SK-N-SH treated with all-trans-retinoic acid at 6 μM for 48 hours (cell line): ENCODE measurements at regions not wholly inside any gene's neighbourhood (a gene's known extent, or its start where the extent isn't known, plus 50 kb on each side); places are given as distances from the start of the nearest gene placed in this dataset.

Source experiments
- ATAC-seq: fragments of 200-7000 bp; cut with Tn5 transposase; 3 replicates; pipeline ENCODE4 v1.9.1; 2020; ENCODE audit warnings: mild to moderate bottlenecking, moderate library complexity
- ARNTL ChIP-seq: fragments of 450-650 bp; formaldehyde crosslinking; IDR thresholded peaks from 2 replicates; pipeline ENCODE4 v1.5.0; 2020; ENCODE audit warnings: low read depth, mild to moderate bottlenecking, moderate library complexity, borderline replicate concordance
- BACH2 ChIP-seq: fragments of 250-450 bp; sonication (Bioruptor Pico); IDR thresholded peaks from 2 replicates; pipeline ENCODE4 v1.9.0; 2021; ENCODE audit warnings: mild to moderate bottlenecking, borderline replicate concordance
- CSDC2 ChIP-seq: fragments of 250-450 bp; sonication (Bioruptor Pico); IDR thresholded peaks from 2 replicates; pipeline ENCODE4 v1.5.0; 2020; ENCODE audit warnings: mild to moderate bottlenecking, moderate library complexity
- ESRRG ChIP-seq: fragments of 250-450 bp; sonication (Bioruptor Pico); IDR thresholded peaks from 2 replicates; pipeline ENCODE4 v1.6.1; 2021; ENCODE audit warnings: mild to moderate bottlenecking
- GLIS3 ChIP-seq: fragments of 250-450 bp; sonication (Bioruptor Pico); IDR thresholded peaks from 2 replicates; pipeline ENCODE4 v1.5.0; 2020; ENCODE audit warnings: mild to moderate bottlenecking, moderate library complexity
- ISL1 ChIP-seq: fragments of 250-450 bp; sonication (Bioruptor Pico); IDR thresholded peaks from 2 replicates; pipeline ENCODE4 v2.1.2; 2022; ENCODE audit warnings: mild to moderate bottlenecking, moderate library complexity
- RARB ChIP-seq: fragments of 250-450 bp; sonication (Bioruptor Pico); IDR thresholded peaks from 2 replicates; pipeline ENCODE4 v1.8.0; 2021; ENCODE audit warnings: mild to moderate bottlenecking, moderate library complexity
- SNAI2 ChIP-seq: fragments of 250-450 bp; sonication (Bioruptor Pico); IDR thresholded peaks from 2 replicates; pipeline ENCODE4 v1.5.0; 2020; ENCODE audit warnings: mild to moderate bottlenecking, moderate library complexity
- TCF4 ChIP-seq: fragments of 250-450 bp; sonication (Bioruptor Pico); IDR thresholded peaks from 2 replicates; pipeline ENCODE4 v1.8.0; 2021; ENCODE audit warnings: mild to moderate bottlenecking, moderate library complexity, borderline replicate concordance
- TOX ChIP-seq: fragments of 250-450 bp; sonication (Bioruptor Pico); IDR thresholded peaks from 2 replicates; pipeline ENCODE4 v1.8.0; 2021; ENCODE audit warnings: mild to moderate bottlenecking, moderate library complexity, borderline replicate concordance
- ZC3H10 ChIP-seq: fragments of 250-450 bp; sonication (Bioruptor Pico); IDR thresholded peaks from 2 replicates; pipeline ENCODE4 v1.5.1; 2021; ENCODE audit warnings: mild to moderate bottlenecking, moderate library complexity
- ZFP3 ChIP-seq: fragments of 250-450 bp; sonication (Bioruptor Pico); IDR thresholded peaks from 2 replicates; pipeline ENCODE4 v1.5.0; 2020; ENCODE audit warnings: mild to moderate bottlenecking, moderate library complexity
- ZFP30 ChIP-seq: fragments of 450-650 bp; formaldehyde crosslinking; IDR thresholded peaks from 2 replicates; pipeline ENCODE4 v1.5.0; 2022; ENCODE audit warnings: mild to moderate bottlenecking, moderate library complexity
- ZNF565 ChIP-seq: fragments of 450-650 bp; formaldehyde crosslinking; conservative IDR thresholded peaks from 2 replicates; pipeline ENCODE4 v1.5.0; 2020; ENCODE audit warnings: low read depth, mild to moderate bottlenecking, moderate library complexity
- ZNF70 ChIP-seq: fragments of 450-650 bp; formaldehyde crosslinking; IDR thresholded peaks from 2 replicates; pipeline ENCODE4 v1.5.0; 2020; ENCODE audit warnings: mild to moderate bottlenecking, moderate library complexity
- ZNF8 ChIP-seq: fragments of 450-650 bp; formaldehyde crosslinking; IDR thresholded peaks from 2 replicates; pipeline ENCODE4 v1.5.0; 2020; ENCODE audit warnings: mild to moderate bottlenecking, moderate library complexity
- TF ChIP-seq, protein P1 (sequence below): fragments of 250-450 bp; sonication (Bioruptor Pico); IDR thresholded peaks from 2 replicates; pipeline ENCODE4 v1.8.0; 2021; ENCODE audit warnings: low read depth, mild to moderate bottlenecking, moderate library complexity, borderline replicate concordance
- TF ChIP-seq, protein P2 (sequence below): fragments of 250-450 bp; sonication (Bioruptor Pico); IDR thresholded peaks from 2 replicates; pipeline ENCODE4 v1.8.0; 2020; ENCODE audit warnings: mild to moderate bottlenecking, moderate library complexity, borderline replicate concordance
- TF ChIP-seq, protein P3 (sequence below): fragments of 250-450 bp; sonication (Bioruptor Pico); IDR thresholded peaks from 2 replicates; pipeline ENCODE4 v1.5.1; 2020; ENCODE audit warnings: low read depth, mild to moderate bottlenecking, moderate library complexity
- TF ChIP-seq, protein P4 (sequence below): fragments of 250-450 bp; sonication (Bioruptor Pico); IDR thresholded peaks from 2 replicates; pipeline ENCODE4 v1.5.1; 2021; ENCODE audit warnings: mild to moderate bottlenecking, moderate library complexity
- TF ChIP-seq, protein P5 (sequence below): fragments of 250-450 bp; sonication (Bioruptor Pico); IDR thresholded peaks from 2 replicates; pipeline ENCODE4 v1.5.0; 2020; ENCODE audit warnings: mild to moderate bottlenecking, moderate library complexity

DNA sequence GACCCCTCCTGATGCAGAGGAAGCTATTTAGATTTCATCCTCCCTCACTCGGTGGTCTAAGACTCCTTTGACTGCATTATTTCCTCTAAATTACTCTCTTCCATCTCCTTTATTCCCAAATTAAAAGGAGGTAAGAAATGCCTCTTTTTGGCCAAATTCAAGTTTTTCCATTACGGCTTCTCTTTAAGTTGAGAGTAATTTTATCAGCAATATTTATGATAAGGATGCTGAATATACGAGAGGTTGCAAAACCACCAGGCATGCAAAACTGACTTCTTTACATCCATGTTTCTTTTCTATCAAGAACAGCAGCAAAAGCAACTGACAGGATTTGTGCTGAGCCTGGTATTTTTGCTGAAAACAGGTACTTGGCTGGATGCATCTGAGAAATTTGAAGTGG is 262.0 kb upstream of the RARB start:
- TF ChIP-seq SNAI2 (CRISPR knock-in tag) (no peak), ISL1 (CRISPR knock-in tag) (no peak), BACH2 (CRISPR knock-in tag) (no peak), RARB (CRISPR knock-in tag) (no peak), TCF4 (CRISPR knock-in tag) (no peak), GLIS3 (CRISPR knock-in tag) (no peak)
- TF ChIP-seq, protein P1, sequence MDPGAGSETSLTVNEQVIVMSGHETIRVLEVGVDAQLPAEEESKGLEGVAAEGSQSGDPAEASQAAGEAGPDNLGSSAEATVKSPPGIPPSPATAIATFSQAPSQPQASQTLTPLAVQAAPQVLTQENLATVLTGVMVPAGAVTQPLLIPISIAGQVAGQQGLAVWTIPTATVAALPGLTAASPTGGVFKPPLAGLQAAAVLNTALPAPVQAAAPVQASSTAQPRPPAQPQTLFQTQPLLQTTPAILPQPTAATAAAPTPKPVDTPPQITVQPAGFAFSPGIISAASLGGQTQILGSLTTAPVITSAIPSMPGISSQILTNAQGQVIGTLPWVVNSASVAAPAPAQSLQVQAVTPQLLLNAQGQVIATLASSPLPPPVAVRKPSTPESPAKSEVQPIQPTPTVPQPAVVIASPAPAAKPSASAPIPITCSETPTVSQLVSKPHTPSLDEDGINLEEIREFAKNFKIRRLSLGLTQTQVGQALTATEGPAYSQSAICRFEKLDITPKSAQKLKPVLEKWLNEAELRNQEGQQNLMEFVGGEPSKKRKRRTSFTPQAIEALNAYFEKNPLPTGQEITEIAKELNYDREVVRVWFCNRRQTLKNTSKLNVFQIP (CRISPR knock-in tag), result no peak
- TF ChIP-seq, protein P2, sequence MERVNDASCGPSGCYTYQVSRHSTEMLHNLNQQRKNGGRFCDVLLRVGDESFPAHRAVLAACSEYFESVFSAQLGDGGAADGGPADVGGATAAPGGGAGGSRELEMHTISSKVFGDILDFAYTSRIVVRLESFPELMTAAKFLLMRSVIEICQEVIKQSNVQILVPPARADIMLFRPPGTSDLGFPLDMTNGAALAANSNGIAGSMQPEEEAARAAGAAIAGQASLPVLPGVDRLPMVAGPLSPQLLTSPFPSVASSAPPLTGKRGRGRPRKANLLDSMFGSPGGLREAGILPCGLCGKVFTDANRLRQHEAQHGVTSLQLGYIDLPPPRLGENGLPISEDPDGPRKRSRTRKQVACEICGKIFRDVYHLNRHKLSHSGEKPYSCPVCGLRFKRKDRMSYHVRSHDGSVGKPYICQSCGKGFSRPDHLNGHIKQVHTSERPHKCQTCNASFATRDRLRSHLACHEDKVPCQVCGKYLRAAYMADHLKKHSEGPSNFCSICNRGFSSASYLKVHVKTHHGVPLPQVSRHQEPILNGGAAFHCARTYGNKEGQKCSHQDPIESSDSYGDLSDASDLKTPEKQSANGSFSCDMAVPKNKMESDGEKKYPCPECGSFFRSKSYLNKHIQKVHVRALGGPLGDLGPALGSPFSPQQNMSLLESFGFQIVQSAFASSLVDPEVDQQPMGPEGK (CRISPR knock-in tag), result no peak
- no peak for ATAC-seq

DNA sequence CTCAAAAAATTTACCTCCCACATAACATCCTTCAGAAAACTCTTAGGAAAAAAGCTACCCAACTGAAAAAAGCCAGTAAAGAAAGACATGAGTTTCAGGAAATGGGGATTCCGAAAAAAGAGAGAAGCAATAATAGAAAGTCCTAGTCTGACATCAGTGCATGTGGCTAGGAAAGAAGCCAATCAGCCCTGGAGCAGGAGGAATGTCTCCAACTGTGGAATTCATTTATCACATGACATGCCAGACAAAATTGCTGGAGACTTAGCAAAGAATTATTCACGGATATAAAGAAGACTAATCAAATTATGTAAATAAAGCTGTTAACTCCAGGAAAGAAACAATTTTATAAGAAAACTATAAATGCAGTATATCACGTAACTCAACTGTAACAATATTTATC is 258.9 kb upstream of the RARB start:
- ATAC-seq, result no peak
- TF ChIP-seq ARNTL (CRISPR knock-in tag) (no peak), GLIS3 (CRISPR knock-in tag) (no peak), BACH2 (CRISPR knock-in tag) (no peak), ESRRG (CRISPR knock-in tag) (no peak), ZFP3 (CRISPR knock-in tag) (no peak), TOX (CRISPR knock-in tag) (no peak), ZNF565 (CRISPR knock-in tag) (no peak), TCF4 (CRISPR knock-in tag) (no peak), ZNF70 (CRISPR knock-in tag) (no peak), SNAI2 (CRISPR knock-in tag) (no peak), CSDC2 (CRISPR knock-in tag) (no peak), ZC3H10 (CRISPR knock-in tag) (no peak), ZNF8 (no peak), ZFP30 (CRISPR knock-in tag) (no peak)
- TF ChIP-seq, protein P1 (CRISPR knock-in tag), result no peak
- TF ChIP-seq, protein P3, sequence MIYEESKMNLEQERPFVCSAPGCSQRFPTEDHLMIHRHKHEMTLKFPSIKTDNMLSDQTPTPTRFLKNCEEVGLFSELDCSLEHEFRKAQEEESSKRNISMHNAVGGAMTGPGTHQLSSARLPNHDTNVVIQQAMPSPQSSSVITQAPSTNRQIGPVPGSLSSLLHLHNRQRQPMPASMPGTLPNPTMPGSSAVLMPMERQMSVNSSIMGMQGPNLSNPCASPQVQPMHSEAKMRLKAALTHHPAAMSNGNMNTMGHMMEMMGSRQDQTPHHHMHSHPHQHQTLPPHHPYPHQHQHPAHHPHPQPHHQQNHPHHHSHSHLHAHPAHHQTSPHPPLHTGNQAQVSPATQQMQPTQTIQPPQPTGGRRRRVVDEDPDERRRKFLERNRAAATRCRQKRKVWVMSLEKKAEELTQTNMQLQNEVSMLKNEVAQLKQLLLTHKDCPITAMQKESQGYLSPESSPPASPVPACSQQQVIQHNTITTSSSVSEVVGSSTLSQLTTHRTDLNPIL (CRISPR knock-in tag), result no peak
- TF ChIP-seq, protein P4, sequence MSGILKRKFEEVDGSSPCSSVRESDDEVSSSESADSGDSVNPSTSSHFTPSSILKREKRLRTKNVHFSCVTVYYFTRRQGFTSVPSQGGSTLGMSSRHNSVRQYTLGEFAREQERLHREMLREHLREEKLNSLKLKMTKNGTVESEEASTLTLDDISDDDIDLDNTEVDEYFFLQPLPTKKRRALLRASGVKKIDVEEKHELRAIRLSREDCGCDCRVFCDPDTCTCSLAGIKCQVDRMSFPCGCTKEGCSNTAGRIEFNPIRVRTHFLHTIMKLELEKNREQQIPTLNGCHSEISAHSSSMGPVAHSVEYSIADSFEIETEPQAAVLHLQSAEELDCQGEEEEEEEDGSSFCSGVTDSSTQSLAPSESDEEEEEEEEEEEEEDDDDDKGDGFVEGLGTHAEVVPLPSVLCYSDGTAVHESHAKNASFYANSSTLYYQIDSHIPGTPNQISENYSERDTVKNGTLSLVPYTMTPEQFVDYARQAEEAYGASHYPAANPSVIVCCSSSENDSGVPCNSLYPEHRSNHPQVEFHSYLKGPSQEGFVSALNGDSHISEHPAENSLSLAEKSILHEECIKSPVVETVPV (CRISPR knock-in tag), result no peak
- TF ChIP-seq, protein P5, sequence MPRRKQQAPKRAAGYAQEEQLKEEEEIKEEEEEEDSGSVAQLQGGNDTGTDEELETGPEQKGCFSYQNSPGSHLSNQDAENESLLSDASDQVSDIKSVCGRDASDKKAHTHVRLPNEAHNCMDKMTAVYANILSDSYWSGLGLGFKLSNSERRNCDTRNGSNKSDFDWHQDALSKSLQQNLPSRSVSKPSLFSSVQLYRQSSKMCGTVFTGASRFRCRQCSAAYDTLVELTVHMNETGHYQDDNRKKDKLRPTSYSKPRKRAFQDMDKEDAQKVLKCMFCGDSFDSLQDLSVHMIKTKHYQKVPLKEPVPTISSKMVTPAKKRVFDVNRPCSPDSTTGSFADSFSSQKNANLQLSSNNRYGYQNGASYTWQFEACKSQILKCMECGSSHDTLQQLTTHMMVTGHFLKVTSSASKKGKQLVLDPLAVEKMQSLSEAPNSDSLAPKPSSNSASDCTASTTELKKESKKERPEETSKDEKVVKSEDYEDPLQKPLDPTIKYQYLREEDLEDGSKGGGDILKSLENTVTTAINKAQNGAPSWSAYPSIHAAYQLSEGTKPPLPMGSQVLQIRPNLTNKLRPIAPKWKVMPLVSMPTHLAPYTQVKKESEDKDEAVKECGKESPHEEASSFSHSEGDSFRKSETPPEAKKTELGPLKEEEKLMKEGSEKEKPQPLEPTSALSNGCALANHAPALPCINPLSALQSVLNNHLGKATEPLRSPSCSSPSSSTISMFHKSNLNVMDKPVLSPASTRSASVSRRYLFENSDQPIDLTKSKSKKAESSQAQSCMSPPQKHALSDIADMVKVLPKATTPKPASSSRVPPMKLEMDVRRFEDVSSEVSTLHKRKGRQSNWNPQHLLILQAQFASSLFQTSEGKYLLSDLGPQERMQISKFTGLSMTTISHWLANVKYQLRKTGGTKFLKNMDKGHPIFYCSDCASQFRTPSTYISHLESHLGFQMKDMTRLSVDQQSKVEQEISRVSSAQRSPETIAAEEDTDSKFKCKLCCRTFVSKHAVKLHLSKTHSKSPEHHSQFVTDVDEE (CRISPR knock-in tag), result no peak
- TF ChIP-seq, protein P2 (CRISPR knock-in tag), result no peak
